ENCODE measurements at regions not wholly inside any gene's neighbourhood (a gene's known extent, or its start where the extent isn't known, plus 50 kb on each side); places are given as distances from the start of the nearest gene placed in this dataset.

DNA sequence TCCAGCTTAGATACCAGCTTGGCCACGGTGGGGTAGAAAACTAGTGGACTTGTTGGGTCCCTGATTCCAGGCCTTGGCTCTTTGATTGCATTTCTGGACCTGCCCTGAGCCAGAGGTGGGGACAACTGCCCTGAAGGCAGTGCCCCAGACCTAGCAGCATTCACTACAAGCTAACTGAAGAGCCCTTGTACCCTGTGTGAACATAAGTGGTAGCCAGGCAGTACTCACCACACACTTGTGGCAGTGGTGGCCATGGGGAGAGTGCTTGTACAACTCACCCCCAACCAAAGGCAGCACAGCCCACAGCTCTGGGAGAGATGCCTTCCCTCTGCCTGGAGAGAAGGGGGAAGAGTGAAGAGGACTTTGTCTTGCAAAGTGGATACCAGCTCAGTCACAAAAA, 177.3 kb upstream of the NAALADL2 start:
- DNase-seq (ENCODE audit: low read depth) = no peak
- in situ Hi-C loops (cut with HindIII; ENCODE audit: low pct_unique_long_range_greater_than_20kb, low sequenced_read_pairs) = no loop called here

DNA sequence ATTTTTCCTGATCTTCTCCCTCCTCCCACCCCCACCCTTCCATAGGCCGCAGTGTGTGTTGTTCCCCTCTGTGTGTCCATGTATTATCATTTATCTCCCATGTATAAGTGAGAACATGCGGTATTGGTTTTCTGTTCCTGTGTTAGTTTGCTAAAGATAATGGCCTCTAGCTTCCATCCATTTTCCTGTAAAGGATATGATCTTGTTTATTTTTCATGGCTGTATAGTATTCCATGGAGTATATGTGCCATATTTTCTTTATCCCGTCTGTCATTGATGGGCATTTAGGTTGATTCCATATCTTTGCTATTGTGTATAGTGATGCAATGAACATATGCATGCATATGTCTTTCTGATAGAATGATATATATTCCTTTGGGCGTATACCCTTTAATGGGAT, 173.3 kb upstream of the NAALADL2 start:
- no peak for DNase-seq (ENCODE audit: low read depth)
- in situ Hi-C loops (cut with HindIII; ENCODE audit: low pct_unique_long_range_greater_than_20kb, low sequenced_read_pairs) = no loop called here

GRCh38 chr3:174697310-174697709, 161.8 kb upstream of the NAALADL2 start:
- in situ Hi-C loops (cut with HindIII; ENCODE audit: low pct_unique_long_range_greater_than_20kb, low sequenced_read_pairs) = no loop called here
- DNase-seq (ENCODE audit: low read depth) = no peak

- DNase-seq (ENCODE audit: low read depth) = no peak
- in situ Hi-C loops (cut with HindIII; ENCODE audit: low pct_unique_long_range_greater_than_20kb, low sequenced_read_pairs) = no loop called here
Measured at GRCh38 chr3:174700736-174701135, 158.4 kb upstream of the NAALADL2 start.

- in situ Hi-C loops (cut with HindIII; ENCODE audit: low pct_unique_long_range_greater_than_20kb, low sequenced_read_pairs) = no loop called here
- no peak for DNase-seq (ENCODE audit: low read depth)
Measured at GRCh38 chr3:174710612-174711011, 148.5 kb upstream of the NAALADL2 start.

GRCh38 chr3:174715386-174715785, 143.7 kb upstream of the NAALADL2 start:
- DNase-seq (ENCODE audit: low read depth) = no peak
- in situ Hi-C loops (cut with HindIII; ENCODE audit: low pct_unique_long_range_greater_than_20kb, low sequenced_read_pairs) = no loop called here

GRCh38 chr3:174716956-174717505, 142.1 kb upstream of the NAALADL2 start:
- no peak for DNase-seq (ENCODE audit: low read depth)
- in situ Hi-C loops (cut with HindIII; ENCODE audit: low pct_unique_long_range_greater_than_20kb, low sequenced_read_pairs) = no loop called here

DNA sequence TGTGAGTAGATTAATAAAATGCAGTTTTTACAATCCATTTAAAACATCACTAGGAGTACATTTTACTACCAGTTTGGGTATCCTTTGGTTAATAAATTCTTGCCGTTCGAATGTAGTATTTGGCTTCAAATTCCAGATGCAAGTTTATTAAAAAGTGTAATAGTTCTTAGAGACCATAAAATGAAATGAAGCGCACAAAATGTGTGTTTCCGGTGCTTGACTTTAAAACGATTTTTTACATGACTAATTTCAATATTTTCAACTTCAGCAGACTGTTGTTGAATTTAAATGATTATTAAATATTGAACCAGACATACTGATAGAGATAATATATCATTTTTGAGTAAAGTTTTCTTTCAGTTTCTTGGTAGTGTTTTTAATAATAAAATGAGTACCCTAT, 138.4 kb upstream of the NAALADL2 start:
- in situ Hi-C loops (cut with HindIII; ENCODE audit: low pct_unique_long_range_greater_than_20kb, low sequenced_read_pairs) = no loop called here
- no peak for DNase-seq (ENCODE audit: low read depth)

GRCh38 chr3:174725303-174725702, 133.8 kb upstream of the NAALADL2 start:
- in situ Hi-C loops (cut with HindIII; ENCODE audit: low pct_unique_long_range_greater_than_20kb, low sequenced_read_pairs) = no loop called here

GRCh38 chr3:174737966-174738365, 121.2 kb upstream of the NAALADL2 start:
- DNase-seq (ENCODE audit: low read depth) = no peak
- in situ Hi-C loops (cut with HindIII; ENCODE audit: low pct_unique_long_range_greater_than_20kb, low sequenced_read_pairs) = no loop called here

More at GRCh38 chr3:174725303-174725702, 133.8 kb upstream of the NAALADL2 start:
- DNase-seq (ENCODE audit: low read depth) = no peak

- in situ Hi-C loops (cut with HindIII; ENCODE audit: low pct_unique_long_range_greater_than_20kb, low sequenced_read_pairs) = no loop called here
Measured at GRCh38 chr3:174749143-174749542, 110.0 kb upstream of the NAALADL2 start.

DNA sequence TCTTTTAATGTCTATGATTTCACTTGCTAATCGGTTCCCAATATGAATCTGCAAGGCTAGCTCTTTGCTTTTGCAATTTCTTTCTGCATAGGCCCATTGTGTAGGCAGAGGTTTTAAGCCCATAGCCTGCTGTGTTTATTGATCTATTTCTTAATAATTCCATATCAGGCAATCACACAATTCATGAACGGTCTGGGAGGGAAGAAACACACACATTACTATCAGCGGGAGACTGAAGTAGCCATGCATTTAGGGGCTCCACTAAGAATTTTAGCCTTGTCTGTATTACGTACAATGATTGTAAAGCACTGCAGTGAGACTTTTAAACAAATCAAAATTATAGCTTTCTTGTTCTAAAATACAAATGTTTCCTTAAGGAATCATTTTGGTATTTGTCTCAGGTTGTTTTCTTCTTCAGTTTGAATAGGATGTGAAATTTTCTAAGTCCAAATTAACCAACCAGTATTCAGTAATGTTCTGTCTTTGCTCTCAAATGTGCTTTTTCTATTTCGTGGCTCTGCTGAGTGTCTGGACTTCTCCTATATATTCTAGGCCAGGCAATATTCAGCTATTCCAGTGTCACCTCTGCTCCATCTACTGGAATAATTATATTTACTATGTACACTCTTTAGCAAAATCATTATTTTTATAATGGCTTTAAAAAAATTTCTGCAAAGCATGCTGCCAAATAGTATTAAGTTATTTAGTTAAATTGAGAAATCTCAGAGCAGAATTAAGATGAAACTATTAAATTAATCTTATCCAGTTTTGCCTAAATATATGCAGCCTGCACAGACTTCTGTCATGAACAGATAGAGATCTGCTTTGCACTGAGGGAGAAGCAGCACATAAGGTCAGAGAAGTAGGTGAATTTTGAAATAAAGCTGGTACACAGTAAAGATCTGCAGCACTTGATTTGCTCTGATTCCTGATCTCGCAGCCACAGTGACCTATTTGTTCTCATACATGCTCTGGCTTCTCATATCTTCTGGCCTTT, 103.0 kb upstream of the NAALADL2 start:
- in situ Hi-C loops (cut with HindIII; ENCODE audit: low pct_unique_long_range_greater_than_20kb, low sequenced_read_pairs) = no loop called here
- DNase-seq (ENCODE audit: low read depth) = no peak

More at GRCh38 chr3:174749143-174749542, 110.0 kb upstream of the NAALADL2 start:
- DNase-seq (ENCODE audit: low read depth) = no peak

DNA sequence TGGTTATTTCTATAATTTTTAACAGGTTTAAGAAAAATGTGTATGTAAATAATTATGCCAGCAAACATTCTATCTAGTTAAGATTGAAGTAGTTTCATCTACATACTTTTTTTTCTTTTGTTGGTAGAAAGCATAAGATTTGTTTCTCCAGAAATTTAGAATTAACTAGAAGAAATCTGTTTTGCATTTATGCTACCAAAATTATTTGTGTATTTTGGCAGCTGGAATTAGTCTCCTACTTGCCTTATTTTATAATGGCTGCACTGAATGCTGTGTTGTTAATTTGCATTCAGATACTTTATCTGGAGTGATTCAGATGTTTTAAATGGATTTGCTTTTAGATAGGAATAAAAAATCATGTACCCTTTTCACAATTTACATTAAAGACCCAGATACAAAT, 100.2 kb upstream of the NAALADL2 start:
- in situ Hi-C loops (cut with HindIII; ENCODE audit: low pct_unique_long_range_greater_than_20kb, low sequenced_read_pairs) = no loop called here

GRCh38 chr3:174767406-174767805, 91.7 kb upstream of the NAALADL2 start:
- in situ Hi-C loops (cut with HindIII; ENCODE audit: low pct_unique_long_range_greater_than_20kb, low sequenced_read_pairs) = no loop called here
- DNase-seq (ENCODE audit: low read depth) = no peak

More for the DNA sequence above, 100.2 kb upstream of the NAALADL2 start:
- DNase-seq (ENCODE audit: low read depth) = no peak

DNA sequence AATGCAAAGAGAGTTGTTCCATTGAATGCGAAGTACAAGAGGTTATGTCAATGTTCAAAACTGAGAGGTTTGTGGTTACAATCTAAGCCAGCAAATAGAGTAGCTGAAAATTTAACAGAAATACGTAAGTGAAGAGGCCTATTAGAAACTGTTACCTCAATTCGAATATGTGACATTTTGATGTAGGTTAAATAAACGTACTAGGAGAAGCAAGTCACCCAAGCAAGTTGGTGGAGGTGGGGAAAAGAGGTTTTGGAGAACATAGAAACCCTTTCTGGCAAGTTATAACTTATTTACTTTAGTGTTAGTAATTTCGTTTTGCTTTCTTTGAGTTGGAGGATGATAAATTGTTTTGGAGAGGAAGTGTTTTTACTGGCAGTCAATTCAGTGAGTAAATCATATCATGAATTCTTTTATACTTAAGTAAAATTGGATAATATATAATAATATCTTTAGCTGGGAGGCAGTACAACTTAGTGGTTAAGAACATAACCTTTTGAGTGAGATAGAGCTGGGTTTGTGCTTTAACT, 91.2 kb upstream of the NAALADL2 start:
- DNase-seq (ENCODE audit: low read depth) = peak; percentile 75
- in situ Hi-C loops (cut with HindIII; ENCODE audit: low pct_unique_long_range_greater_than_20kb, low sequenced_read_pairs) = no loop called here

GRCh38 chr3:174769171-174769570, 90.0 kb upstream of the NAALADL2 start:
- in situ Hi-C loops (cut with HindIII; ENCODE audit: low pct_unique_long_range_greater_than_20kb, low sequenced_read_pairs) = no loop called here
- DNase-seq (ENCODE audit: low read depth) = no peak

GRCh38 chr3:174775603-174776002, 83.5 kb upstream of the NAALADL2 start:
- in situ Hi-C loops (cut with HindIII; ENCODE audit: low pct_unique_long_range_greater_than_20kb, low sequenced_read_pairs) = no loop called here
- DNase-seq (ENCODE audit: low read depth) = no peak

DNA sequence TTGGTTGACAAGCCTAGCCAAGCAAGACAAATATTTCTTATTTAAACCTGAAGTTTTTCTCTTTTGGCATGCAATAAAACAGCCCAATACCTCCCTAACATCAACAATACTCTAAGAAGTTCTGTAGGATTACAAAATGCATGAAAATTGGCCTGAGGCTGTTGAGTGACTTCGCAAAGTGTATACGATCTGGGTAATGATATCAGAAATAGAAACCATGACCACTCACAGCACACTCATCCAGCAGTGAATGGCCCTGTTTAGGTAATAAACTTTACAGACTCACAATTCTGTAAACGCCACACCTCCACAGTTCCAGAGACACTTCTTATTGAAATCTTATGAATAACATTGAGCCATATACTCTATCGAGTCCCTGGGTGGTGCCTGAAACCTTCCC, 83.0 kb upstream of the NAALADL2 start:
- no peak for DNase-seq (ENCODE audit: low read depth)
- in situ Hi-C loops (cut with HindIII; ENCODE audit: low pct_unique_long_range_greater_than_20kb, low sequenced_read_pairs) = no loop called here

DNA sequence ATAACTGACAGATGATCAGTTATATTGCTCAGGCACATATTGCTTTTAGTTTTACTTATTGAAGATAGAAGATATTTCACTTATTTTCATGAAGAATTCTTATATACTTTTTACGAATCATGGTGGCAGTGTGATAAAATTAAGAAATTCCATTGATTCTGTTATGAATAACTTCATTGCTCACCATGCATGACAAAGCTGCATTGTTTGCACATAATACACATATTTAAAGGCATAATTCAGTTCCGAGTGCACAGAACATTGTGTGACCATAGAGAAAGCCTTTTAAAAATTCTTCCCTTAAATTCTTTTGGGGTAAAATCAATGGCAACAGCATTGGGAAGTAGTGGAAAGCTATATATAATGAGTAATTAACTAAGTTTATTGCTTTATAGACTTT, 82.5 kb upstream of the NAALADL2 start:
- in situ Hi-C loops (cut with HindIII; ENCODE audit: low pct_unique_long_range_greater_than_20kb, low sequenced_read_pairs) = no loop called here
- DNase-seq (ENCODE audit: low read depth) = no peak

All from Caki2 (cell line).